ENCODE measurements at regions not wholly inside any gene's neighbourhood (a gene's known extent, or its start where the extent isn't known, plus 50 kb on each side); places are given as distances from the start of the nearest gene placed in this dataset.

DNA sequence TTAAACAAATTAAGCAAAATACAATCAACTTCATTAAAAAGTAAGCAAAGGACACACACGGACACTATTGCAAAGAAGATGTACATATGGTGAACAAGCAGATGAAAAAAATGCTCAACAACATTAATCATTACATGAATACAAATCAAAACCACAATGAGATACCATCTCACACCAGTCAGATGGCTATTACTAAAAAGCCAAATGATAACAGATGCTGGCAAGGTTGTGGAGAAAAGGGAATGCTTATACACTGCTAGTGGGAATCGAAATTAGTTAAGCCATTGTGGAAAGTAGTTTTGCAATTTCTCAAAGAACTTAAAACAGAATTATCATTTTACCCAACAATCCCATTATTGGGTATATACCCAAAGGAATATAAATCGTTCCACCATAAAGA is 636.2 kb upstream of the ST8SIA4 start:
- no peak for TF ChIP-seq POLR2AphosphoS5 (IDR thresholded peaks at IDR 0.05; ENCODE audit: low read depth, low read length)
- TF ChIP-seq, protein P1, sequence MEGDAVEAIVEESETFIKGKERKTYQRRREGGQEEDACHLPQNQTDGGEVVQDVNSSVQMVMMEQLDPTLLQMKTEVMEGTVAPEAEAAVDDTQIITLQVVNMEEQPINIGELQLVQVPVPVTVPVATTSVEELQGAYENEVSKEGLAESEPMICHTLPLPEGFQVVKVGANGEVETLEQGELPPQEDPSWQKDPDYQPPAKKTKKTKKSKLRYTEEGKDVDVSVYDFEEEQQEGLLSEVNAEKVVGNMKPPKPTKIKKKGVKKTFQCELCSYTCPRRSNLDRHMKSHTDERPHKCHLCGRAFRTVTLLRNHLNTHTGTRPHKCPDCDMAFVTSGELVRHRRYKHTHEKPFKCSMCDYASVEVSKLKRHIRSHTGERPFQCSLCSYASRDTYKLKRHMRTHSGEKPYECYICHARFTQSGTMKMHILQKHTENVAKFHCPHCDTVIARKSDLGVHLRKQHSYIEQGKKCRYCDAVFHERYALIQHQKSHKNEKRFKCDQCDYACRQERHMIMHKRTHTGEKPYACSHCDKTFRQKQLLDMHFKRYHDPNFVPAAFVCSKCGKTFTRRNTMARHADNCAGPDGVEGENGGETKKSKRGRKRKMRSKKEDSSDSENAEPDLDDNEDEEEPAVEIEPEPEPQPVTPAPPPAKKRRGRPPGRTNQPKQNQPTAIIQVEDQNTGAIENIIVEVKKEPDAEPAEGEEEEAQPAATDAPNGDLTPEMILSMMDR (IDR thresholded peaks at IDR 0.05; ENCODE audit: control extremely low read depth in 1 of 3, insufficient read depth in 1 of 3, low read depth in 1 of 3, low read length in 3 of 3), result no peak
- TF ChIP-seq CREB1 (IDR thresholded peaks at IDR 0.05), result no peak
- TF ChIP-seq, protein P2, sequence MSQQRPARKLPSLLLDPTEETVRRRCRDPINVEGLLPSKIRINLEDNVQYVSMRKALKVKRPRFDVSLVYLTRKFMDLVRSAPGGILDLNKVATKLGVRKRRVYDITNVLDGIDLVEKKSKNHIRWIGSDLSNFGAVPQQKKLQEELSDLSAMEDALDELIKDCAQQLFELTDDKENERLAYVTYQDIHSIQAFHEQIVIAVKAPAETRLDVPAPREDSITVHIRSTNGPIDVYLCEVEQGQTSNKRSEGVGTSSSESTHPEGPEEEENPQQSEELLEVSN (IDR thresholded peaks at IDR 0.05), result no peak
- TF ChIP-seq SRF (IDR thresholded peaks at IDR 0.05; ENCODE audit: low read depth, low read length), result no peak
- TF ChIP-seq PHF8 (conservative IDR thresholded peaks at IDR 0.05; ENCODE audit: low read depth, low read length), result no peak
- TF ChIP-seq SUZ12 (IDR thresholded peaks at IDR 0.05; ENCODE audit: low read length), result no peak

Data from H1 (cell line).